IPS-15b (cell line): ENCODE measurements at regions not wholly inside any gene's neighbourhood (a gene's known extent, or its start where the extent isn't known, plus 50 kb on each side); places are given as distances from the start of the nearest gene placed in this dataset.

Source experiments
- H3K27me3 ChIP-seq: one replicate; pipeline ENCODE4 v1.6.1; 2013; ENCODE audit warnings: low read length; ENCODE audit not compliant: control insufficient read depth, insufficient read depth
- H3K36me3 ChIP-seq: one replicate; pipeline ENCODE4 v1.6.1; 2013; ENCODE audit warnings: low read length; ENCODE audit not compliant: control insufficient read depth, insufficient read depth
- H3K4me1 ChIP-seq: one replicate; pipeline ENCODE4 v1.6.1; 2013; ENCODE audit warnings: mild to moderate bottlenecking, low read length; ENCODE audit not compliant: control insufficient read depth, insufficient read depth
- H3K4me3 ChIP-seq: one replicate; pipeline ENCODE4 v1.5.1; 2013; ENCODE audit warnings: low read depth, low read length
- H3K9ac ChIP-seq: one replicate; pipeline ENCODE4 v1.6.1; 2013; ENCODE audit warnings: low read depth, mild to moderate bottlenecking, low read length
- H3K9me3 ChIP-seq: one replicate; pipeline ENCODE4 v1.6.1; 2013; ENCODE audit warnings: mild to moderate bottlenecking, low read length; ENCODE audit not compliant: control insufficient read depth, insufficient read depth

DNA sequence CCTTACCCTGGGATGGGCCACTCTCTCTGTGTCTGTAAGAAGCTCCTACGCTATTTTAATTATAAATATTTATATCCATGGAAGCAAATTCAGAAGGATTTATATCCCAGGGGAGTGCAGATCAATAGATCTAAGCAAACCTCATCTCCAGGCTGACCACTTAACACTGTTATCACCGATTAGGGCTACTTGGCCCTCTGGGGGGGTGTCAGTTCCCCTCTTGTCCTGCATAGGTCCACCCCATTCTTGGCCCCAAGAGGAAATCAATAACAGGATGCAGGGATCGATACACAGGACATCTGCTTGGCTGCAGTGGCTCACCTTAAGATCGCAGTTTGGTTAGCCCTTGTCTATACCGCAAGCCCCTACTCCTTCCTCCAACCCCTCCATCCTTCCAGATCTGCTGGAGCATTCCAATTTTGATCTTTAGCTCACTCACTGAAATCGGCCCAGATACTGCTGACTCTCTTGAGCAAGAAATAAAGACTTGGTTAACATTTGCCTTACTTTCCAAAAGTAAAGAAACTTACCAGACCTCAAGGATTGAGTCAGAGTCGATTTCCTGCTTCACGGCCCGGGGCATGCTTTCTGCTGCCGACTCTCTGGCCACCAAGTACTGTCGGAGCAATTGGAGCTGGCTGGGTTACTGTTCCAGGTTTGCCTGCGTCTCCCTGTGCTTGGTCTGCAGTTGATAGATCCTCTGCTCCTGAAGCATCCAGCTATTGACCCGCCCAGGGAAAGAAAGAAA lies 112.3 kb upstream of the PMFBP1 start:
- no peaks in the 10 kb centered on the region for H3K36me3 ChIP-seq
- H3K9ac ChIP-seq, result no peak overlapping the region

GRCh38 chr16:72282362-72282761 lies 110.4 kb upstream of the PMFBP1 start:
- Histone ChIP-seq H3K4me3 (no peak overlapping the region), H3K27me3 (no peaks in the 10 kb centered on the region), H3K9me3 (no peaks in the 10 kb centered on the region), H3K9ac (no peak overlapping the region), H3K4me1 (peaks cover 7% of the 10 kb centered on the region), H3K36me3 (no peaks in the 10 kb centered on the region)

More for the DNA sequence above, 112.3 kb upstream of the PMFBP1 start:
- Histone ChIP-seq H3K4me1 (peaks cover 7% of the 10 kb centered on the region), H3K27me3 (no peaks in the 10 kb centered on the region), H3K4me3 (no peak overlapping the region), H3K9me3 (no peaks in the 10 kb centered on the region)

- Histone ChIP-seq H3K9me3 (no peaks in the 10 kb centered on the region), H3K9ac (no peak overlapping the region), H3K27me3 (no peaks in the 10 kb centered on the region), H3K4me1 (no peaks in the 10 kb centered on the region), H3K4me3 (no peak overlapping the region), H3K36me3 (no peaks in the 10 kb centered on the region)
Measured at GRCh38 chr16:72278301-72278700, 106.3 kb upstream of the PMFBP1 start.

GRCh38 chr16:72277749-72278148 lies 105.8 kb upstream of the PMFBP1 start:
- no peak overlapping the region for H3K9ac ChIP-seq
- no peak overlapping the region for H3K4me3 ChIP-seq
- H3K27me3 ChIP-seq, result no peaks in the 10 kb centered on the region
- no peaks in the 10 kb centered on the region for H3K9me3 ChIP-seq
- no peaks in the 10 kb centered on the region for H3K4me1 ChIP-seq
- no peaks in the 10 kb centered on the region for H3K36me3 ChIP-seq

DNA sequence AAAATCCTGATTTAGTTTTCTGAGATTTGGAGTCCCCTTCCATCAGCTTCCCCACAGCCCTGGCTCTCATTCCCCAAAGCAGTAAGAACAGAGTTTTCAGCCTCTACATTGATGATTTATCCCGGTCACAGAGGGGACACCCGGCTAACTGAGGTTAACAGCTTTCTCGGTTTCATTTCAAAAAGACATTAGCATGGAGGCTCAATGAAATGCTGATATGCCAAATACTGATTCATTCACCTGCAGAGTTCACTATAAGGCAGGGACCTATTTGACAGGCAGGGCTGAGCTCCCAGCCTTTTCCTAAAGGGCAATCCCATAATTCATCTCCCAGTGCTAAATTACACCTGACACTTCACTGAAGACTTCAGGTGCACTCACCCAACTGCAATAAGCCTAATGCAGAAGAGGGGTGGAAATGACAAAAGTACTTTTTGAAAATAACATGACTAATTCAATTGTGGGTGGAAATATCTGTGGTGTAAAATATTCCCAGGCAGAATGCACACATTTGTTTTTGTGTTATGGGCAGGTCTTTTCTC lies 99.8 kb upstream of the PMFBP1 start:
- H3K9me3 ChIP-seq, result no peaks in the 10 kb centered on the region
- H3K4me3 ChIP-seq, result no peak overlapping the region
- no peaks in the 10 kb centered on the region for H3K36me3 ChIP-seq
- H3K27me3 ChIP-seq, result no peaks in the 10 kb centered on the region
- no peak overlapping the region for H3K9ac ChIP-seq
- H3K4me1 ChIP-seq, result no peaks in the 10 kb centered on the region

DNA sequence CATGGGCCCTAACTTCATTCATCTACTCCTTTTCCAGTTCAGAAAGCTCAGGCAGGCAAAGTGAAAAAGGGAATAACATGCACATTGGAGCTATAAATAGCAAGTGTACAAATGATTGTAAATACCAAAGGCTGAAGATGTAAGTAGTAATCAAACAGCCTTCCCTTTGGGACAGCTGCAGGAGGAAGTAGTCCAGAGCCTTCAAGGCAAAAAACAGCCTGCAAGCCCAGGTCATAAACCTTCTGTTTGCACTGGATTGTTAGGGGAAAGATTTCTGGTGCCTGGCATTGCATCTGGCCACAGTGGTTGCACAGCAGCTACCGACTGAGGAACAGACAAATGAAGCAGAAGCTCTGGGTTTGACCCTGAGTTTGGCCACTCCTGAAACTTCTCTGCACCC lies 98.6 kb upstream of the PMFBP1 start:
- no peaks in the 10 kb centered on the region for H3K9me3 ChIP-seq

DNA sequence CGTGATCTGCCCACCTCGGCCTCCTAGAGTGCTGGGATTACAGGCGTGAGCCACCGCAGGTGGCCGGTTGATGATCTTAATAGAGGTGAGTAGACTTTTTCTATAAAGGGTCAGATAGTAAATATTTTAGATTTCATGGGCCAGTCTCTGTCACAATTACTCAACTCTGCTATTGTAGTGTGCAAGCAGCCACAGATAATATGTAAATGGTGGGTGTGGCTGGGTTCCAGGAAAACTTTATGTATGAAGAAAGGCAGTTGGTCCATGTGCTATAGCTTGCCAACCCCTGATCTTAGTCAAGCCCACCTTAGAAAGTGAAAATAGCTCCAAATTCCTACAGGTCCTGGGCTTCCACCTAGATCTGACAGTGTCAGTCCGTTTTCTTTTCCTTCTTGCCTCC lies 94.9 kb upstream of the PMFBP1 start:
- no peak overlapping the region for H3K9ac ChIP-seq
- H3K4me1 ChIP-seq, result no peaks in the 10 kb centered on the region
- no peak overlapping the region for H3K4me3 ChIP-seq
- H3K27me3 ChIP-seq, result no peaks in the 10 kb centered on the region
- H3K36me3 ChIP-seq, result no peaks in the 10 kb centered on the region
- no peaks in the 10 kb centered on the region for H3K9me3 ChIP-seq

More for the DNA sequence above, 98.6 kb upstream of the PMFBP1 start:
- Histone ChIP-seq H3K4me3 (no peak overlapping the region), H3K4me1 (no peaks in the 10 kb centered on the region), H3K27me3 (no peaks in the 10 kb centered on the region), H3K9ac (no peak overlapping the region), H3K36me3 (no peaks in the 10 kb centered on the region)

GRCh38 chr16:72264771-72265170 lies 92.8 kb upstream of the PMFBP1 start:
- H3K4me1 ChIP-seq, result no peaks in the 10 kb centered on the region
- H3K9ac ChIP-seq, result no peak overlapping the region
- H3K36me3 ChIP-seq, result no peaks in the 10 kb centered on the region
- H3K4me3 ChIP-seq, result no peak overlapping the region
- H3K9me3 ChIP-seq, result no peaks in the 10 kb centered on the region
- no peaks in the 10 kb centered on the region for H3K27me3 ChIP-seq

DNA sequence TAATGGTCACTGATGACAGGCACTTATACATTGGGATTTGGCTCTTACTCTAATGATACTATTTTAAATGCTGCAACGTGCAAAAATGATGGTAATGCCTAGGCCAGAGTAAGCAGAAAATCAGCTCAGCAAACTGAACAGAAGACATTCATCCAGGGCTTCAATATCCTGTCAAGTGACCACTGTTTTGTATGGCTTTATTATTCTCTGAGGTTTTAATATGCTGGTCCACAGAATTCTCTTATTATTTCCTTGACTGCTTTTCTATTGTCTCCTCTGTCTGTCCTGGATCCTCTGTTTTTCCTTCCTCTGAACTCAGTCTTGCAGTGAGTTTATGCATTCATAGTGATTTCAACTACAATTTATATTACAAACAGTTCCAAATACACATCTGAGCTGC lies 90.8 kb upstream of the PMFBP1 start:
- H3K27me3 ChIP-seq, result no peaks in the 10 kb centered on the region
- H3K9me3 ChIP-seq, result no peaks in the 10 kb centered on the region
- H3K36me3 ChIP-seq, result no peaks in the 10 kb centered on the region
- no peak overlapping the region for H3K4me3 ChIP-seq
- no peak overlapping the region for H3K9ac ChIP-seq
- no peaks in the 10 kb centered on the region for H3K4me1 ChIP-seq

DNA sequence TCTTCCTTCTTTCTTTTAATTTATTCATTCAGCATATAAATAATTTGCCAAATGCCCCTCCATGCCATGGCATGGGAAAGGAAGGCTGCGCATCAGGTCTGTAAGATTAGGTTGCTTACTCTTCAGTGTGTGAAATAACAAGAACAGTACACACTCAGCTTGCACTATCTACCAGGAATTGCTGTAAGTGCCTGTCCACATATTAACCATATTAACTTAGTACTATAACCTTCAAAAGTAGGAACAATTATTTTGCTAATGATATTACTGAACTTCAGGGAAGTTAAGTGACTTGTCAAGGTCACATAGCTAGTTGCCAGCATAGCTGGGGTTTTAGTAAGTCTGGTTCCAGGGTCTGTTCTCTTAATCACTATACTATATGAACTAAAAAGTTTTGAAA lies 89.2 kb upstream of the PMFBP1 start:
- Histone ChIP-seq H3K4me1 (peaks cover 8% of the 10 kb centered on the region), H3K36me3 (no peaks in the 10 kb centered on the region), H3K9me3 (no peaks in the 10 kb centered on the region), H3K4me3 (no peak overlapping the region), H3K9ac (no peak overlapping the region), H3K27me3 (no peaks in the 10 kb centered on the region)

GRCh38 chr16:72256398-72257066 lies 84.6 kb upstream of the PMFBP1 start:
- Histone ChIP-seq H3K9me3 (no peaks in the 10 kb centered on the region), H3K36me3 (no peaks in the 10 kb centered on the region), H3K4me3 (no peak overlapping the region), H3K27me3 (no peaks in the 10 kb centered on the region), H3K9ac (no peak overlapping the region), H3K4me1 (peaks cover 8% of the 10 kb centered on the region)

DNA sequence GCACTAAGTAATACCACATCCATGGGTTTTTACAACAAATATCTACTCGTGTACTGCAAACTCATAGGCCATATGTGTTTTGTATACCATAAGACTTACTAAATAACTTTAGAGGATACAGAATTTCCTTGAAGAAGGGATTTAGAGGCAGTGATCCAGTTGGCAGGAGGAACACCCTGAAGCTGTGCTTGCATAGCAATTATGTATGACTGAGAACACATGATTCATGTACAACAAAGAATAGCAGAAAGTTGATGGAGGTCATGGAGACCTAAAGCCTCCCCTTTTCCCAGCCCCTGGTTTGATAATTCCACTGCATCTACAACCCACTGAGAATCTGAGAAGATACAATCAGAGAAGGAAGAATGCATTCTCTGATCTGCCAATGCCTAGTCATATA lies 83.8 kb upstream of the PMFBP1 start:
- Histone ChIP-seq H3K4me3 (no peak overlapping the region), H3K9ac (no peak overlapping the region), H3K27me3 (no peaks in the 10 kb centered on the region), H3K36me3 (no peaks in the 10 kb centered on the region), H3K9me3 (no peaks in the 10 kb centered on the region), H3K4me1 (peaks cover 8% of the 10 kb centered on the region)
